Renal cortex interstitium (tissue), 11 donors: ENCODE measurements at regions not wholly inside any gene's neighbourhood (a gene's known extent, or its start where the extent isn't known, plus 50 kb on each side); places are given as distances from the start of the nearest gene placed in this dataset.
A peak's percentile ranks its signal among the peaks of the same experiment; 100 is the strongest.

Source experiments
- DNase-seq, 11 donors: peaks; one replicate each; pipeline ENCODE4 v3.0.0-alpha.2; 2013; ENCODE audit warnings: low read depth in 9 of 11, low spot score in 4 of 11; ENCODE audit errors: extremely low read depth in 1 of 11

GRCh38 chr4:37002625-37003024, 241.9 kb upstream of the NWD2 start:
- DNase-seq, result no peak

GRCh38 chr4:37008199-37008598, 236.3 kb upstream of the NWD2 start:
- no peak for DNase-seq

- DNase-seq, result no peak
These were observed 230.0 kb upstream of the NWD2 start for GRCh38 chr4:37014584-37014983.

GRCh38 chr4:37015391-37015790, 229.2 kb upstream of the NWD2 start:
- no peak for DNase-seq

- no peak for DNase-seq
These were observed 221.0 kb upstream of the NWD2 start for GRCh38 chr4:37023504-37023903.

- DNase-seq, result no peak
These were observed 220.5 kb upstream of the NWD2 start for GRCh38 chr4:37023996-37024395.

GRCh38 chr4:37040816-37041215, 203.7 kb upstream of the NWD2 start:
- no peak for DNase-seq

GRCh38 chr4:37043342-37043741, 201.2 kb upstream of the NWD2 start:
- no peak for DNase-seq

- DNase-seq, result no peak
These were observed 193.4 kb upstream of the NWD2 start for GRCh38 chr4:37051111-37051510.

- no peak for DNase-seq
These were observed 192.7 kb upstream of the NWD2 start for GRCh38 chr4:37051866-37052265.

- DNase-seq, result no peak
These were observed 189.9 kb upstream of the NWD2 start for GRCh38 chr4:37054531-37055077.

- no peak for DNase-seq
These were observed 185.7 kb upstream of the NWD2 start for GRCh38 chr4:37058826-37059225.

GRCh38 chr4:37066159-37066558, 178.4 kb upstream of the NWD2 start:
- peak in 1 of 11 donors; percentile 2 for DNase-seq

- no peak for DNase-seq
These were observed 176.0 kb upstream of the NWD2 start for GRCh38 chr4:37068580-37068979.

GRCh38 chr4:37070041-37070440, 174.5 kb upstream of the NWD2 start:
- DNase-seq, result peak in 6 of 11 donors; percentile 1 to 27 (median 9)

- no peak for DNase-seq
These were observed 173.0 kb upstream of the NWD2 start for GRCh38 chr4:37071576-37071975.

GRCh38 chr4:37073226-37073840, 171.2 kb upstream of the NWD2 start:
- no peak for DNase-seq

GRCh38 chr4:37082912-37083311, 161.6 kb upstream of the NWD2 start:
- no peak for DNase-seq

GRCh38 chr4:37095925-37096324, 148.6 kb upstream of the NWD2 start:
- DNase-seq, result no peak

- DNase-seq, result no peak
These were observed 143.4 kb upstream of the NWD2 start for GRCh38 chr4:37101182-37101581.

- no peak for DNase-seq
These were observed 142.9 kb upstream of the NWD2 start for GRCh38 chr4:37101686-37102085.
